Adrenal gland (tissue), 9 donors: ENCODE measurements at regions not wholly inside any gene's neighbourhood (a gene's known extent, or its start where the extent isn't known, plus 50 kb on each side); places are given as distances from the start of the nearest gene placed in this dataset.
"Not testable (repeated sequence)": the region's sequence is repeated elsewhere in the genome, so short reads cannot be mapped to it uniquely, and the experiment has no call there.

Experiments used
- DNase-seq, 7 donors: peaks; one replicate each; pipeline ENCODE4 v3.0.0-alpha.2; 2019 to 2020
- H3K27ac ChIP-seq, 5 donors: fragments of 200-600 bp; sonication (generic) in 4 of 5; 1 replicate in 3 of 5; 2 replicates in 2 of 5; pipeline versions ENCODE4 v1.5.1 to v1.8.0; 2016 to 2020; ENCODE audit warnings: mild to moderate bottlenecking in 1 of 5
- H3K27me3 ChIP-seq: fragments of 200-600 bp; 2 replicates; pipeline ENCODE4 v1.8.0; 2021
- H3K36me3 ChIP-seq, 2 donors: fragments of 200-600 bp; replicated peaks in 1 of 2; 1 replicate in 1 of 2; 2 replicates in 1 of 2; pipeline versions ENCODE4 v1.5.1 to v1.8.0; 2018 to 2022
- H3K4me1 ChIP-seq, 2 donors: fragments of 200-600 bp; replicated peaks in 1 of 2; 1 replicate in 1 of 2; 2 replicates in 1 of 2; pipeline versions ENCODE4 v1.5.1 to v1.8.0; 2018 to 2021
- H3K4me3 ChIP-seq, 4 donors: fragments of 200-600 bp; sonication (generic) in 3 of 4; one replicate each; pipeline ENCODE4 v1.5.1; 2016 to 2018
- H3K9me3 ChIP-seq, 3 donors: fragments of 200-600 bp; sonication (generic) in 1 of 3; replicated peaks in 1 of 3; 1 replicate in 2 of 3; 2 replicates in 1 of 3; pipeline versions ENCODE4 v1.5.1 to v1.8.0; 2016 to 2021
- CTCF ChIP-seq, 6 experiments: fragments of 450-650 bp in 4 of 6; fragments of 200-600 bp in 2 of 6; sonication (generic) in 1 of 6; IDR thresholded peaks; 1 replicate in 5 of 6; 2 replicates in 1 of 6; pipeline versions ENCODE4 v1.5.1 to v1.8.0; 2016 to 2021; ENCODE audit warnings: antibody characterized with exemption in 6 of 6, mild to moderate bottlenecking in 2 of 6, moderate library complexity in 1 of 6
- POLR2A ChIP-seq, 2 donors: fragments of 450-650 bp; IDR thresholded peaks; one replicate each; pipeline ENCODE4 v1.6.1; 2017; ENCODE audit warnings: antibody characterized with exemption in 2 of 2, mild to moderate bottlenecking in 2 of 2, moderate library complexity in 1 of 2
- WGBS, 4 donors: extraction: QIAGEN DNeasy Blood & Tissue Kit in 2 of 4; methylation state at CpG; one replicate each; pipeline versions ENCODE4 v1.1.5 to v1.1.7; 2013 to 2017; 5-methylcytosine and 5-hydroxymethylcytosine counted together
- intact Hi-C, 2 donors: fragments of 100-400 bp; cut with DNase I; formaldehyde crosslinking; loops; one replicate each; pipeline versions ENCODE4 v1.14.1 to v1.15.0; 2022 to 2023
- donor health status: healthy with polysubstance abuse.
- donor health status: Bipolar disorder and iron deficiency.
- donor health status: DM: yes; HTN: yes; CAD: no.
- donor health status: DM: no; HTN: no; CAD: no.
- donor health status: DM: no; HTN: no; CAD: no.

- Histone ChIP-seq H3K9me3 (no peaks in the 10 kb centered on the region), H3K27ac (no peak overlapping the region), H3K4me1 (no peaks in the 10 kb centered on the region), H3K4me3 (no peak overlapping the region), H3K27me3 (no peaks in the 10 kb centered on the region), H3K36me3 (no peaks in the 10 kb centered on the region)
- no peak for DNase-seq
- no peak for TF ChIP-seq POLR2A (IDR thresholded peaks at IDR 0.05)
- TF ChIP-seq CTCF (IDR thresholded peaks at IDR 0.05), result no peak
- intact Hi-C loops, result no loop called here
- 31 to 49% (median 44%) methylated on average over 2 of the region's 2 CpGs for WGBS, 4 donors
These were observed 489.3 kb downstream of the AMY1C start for GRCh38 chr1:104238991-104239390.

- H3K36me3 ChIP-seq, result no peaks in the 10 kb centered on the region
- TF ChIP-seq POLR2A (IDR thresholded peaks at IDR 0.05), result no peak
- TF ChIP-seq CTCF (IDR thresholded peaks at IDR 0.05), result no peak
These were observed 498.7 kb downstream of the AMY1C start for GRCh38 chr1:104248385-104248784.

GRCh38 chr1:104259481-104259880 lies 509.8 kb downstream of the AMY1C start:
- 6 to 13% (median 7%) methylated on average over 1 of the region's 1 CpG for WGBS, 4 donors
- Histone ChIP-seq H3K4me1 (no peaks in the 10 kb centered on the region), H3K36me3 (no peaks in the 10 kb centered on the region), H3K27ac (no peak overlapping the region), H3K9me3 (no peaks in the 10 kb centered on the region), H3K27me3 (no peaks in the 10 kb centered on the region), H3K4me3 (no peak overlapping the region)
- TF ChIP-seq POLR2A (IDR thresholded peaks at IDR 0.05) (no peak), CTCF (IDR thresholded peaks at IDR 0.05) (no peak)
- intact Hi-C loops, result no loop called here
- DNase-seq, result no peak

More at GRCh38 chr1:104248385-104248784, 498.7 kb downstream of the AMY1C start:
- intact Hi-C loops, result no loop called here
- H3K4me1 ChIP-seq, result no peaks in the 10 kb centered on the region
- no peaks in the 10 kb centered on the region for H3K27me3 ChIP-seq
- no peak overlapping the region for H3K4me3 ChIP-seq
- no peak overlapping the region for H3K27ac ChIP-seq
- H3K9me3 ChIP-seq, result no peaks in the 10 kb centered on the region
- DNase-seq, result no peak
- 39 to 62% (median 56%) methylated on average over 4 of the region's 4 CpGs for WGBS, 4 donors

GRCh38 chr1:104263110-104263509 lies 513.4 kb downstream of the AMY1C start:
- H3K36me3 ChIP-seq, intact Hi-C loops, H3K27me3 ChIP-seq, H3K4me1 ChIP-seq, H3K27ac ChIP-seq, DNase-seq, H3K4me3 ChIP-seq, H3K9me3 ChIP-seq: not testable (repeated sequence)
- WGBS, 4 donors, result 74 to 91% (median 81%) methylated on average over 12 to 14 of the region's 14 CpGs

- Histone ChIP-seq H3K4me3 (no peak overlapping the region), H3K9me3 (no peaks in the 10 kb centered on the region), H3K27ac (no peak overlapping the region), H3K36me3 (no peaks in the 10 kb centered on the region), H3K4me1 (no peaks in the 10 kb centered on the region), H3K27me3 (no peaks in the 10 kb centered on the region)
- no peak for DNase-seq
- TF ChIP-seq CTCF (IDR thresholded peaks at IDR 0.05), result no peak
- no peak for TF ChIP-seq POLR2A (IDR thresholded peaks at IDR 0.05)
- intact Hi-C loops, result no loop called here
- 53 to 62% (median 55%) methylated on average over 2 of the region's 2 CpGs for WGBS, 4 donors
These were observed 514.8 kb downstream of the AMY1C start for GRCh38 chr1:104264521-104264920.
